ENCODE measurements at regions not wholly inside any gene's neighbourhood (a gene's known extent, or its start where the extent isn't known, plus 50 kb on each side); places are given as distances from the start of the nearest gene placed in this dataset.

DNA sequence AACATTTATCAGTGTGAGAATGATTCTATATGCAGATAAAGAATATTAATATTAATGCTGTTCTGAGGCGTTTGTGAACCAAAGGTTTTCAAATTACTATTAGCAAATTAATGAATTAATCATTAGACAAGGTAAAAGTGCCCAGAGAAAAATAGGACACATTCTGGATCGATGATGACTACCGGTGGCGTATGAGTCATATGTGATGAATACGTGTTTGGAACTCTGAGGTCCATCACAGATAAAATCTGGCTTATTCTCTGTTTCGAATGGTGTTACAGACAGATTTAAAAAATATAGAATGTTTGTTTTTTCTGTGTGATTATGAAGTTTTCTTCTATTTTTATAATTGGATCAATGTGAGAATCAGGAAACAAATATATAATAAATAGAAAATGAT lies 79.2 kb upstream of the RTL1 start:
- CTCF ChIA-PET (ENCODE audit: unreplicated experiment) = no interaction called here

DNA sequence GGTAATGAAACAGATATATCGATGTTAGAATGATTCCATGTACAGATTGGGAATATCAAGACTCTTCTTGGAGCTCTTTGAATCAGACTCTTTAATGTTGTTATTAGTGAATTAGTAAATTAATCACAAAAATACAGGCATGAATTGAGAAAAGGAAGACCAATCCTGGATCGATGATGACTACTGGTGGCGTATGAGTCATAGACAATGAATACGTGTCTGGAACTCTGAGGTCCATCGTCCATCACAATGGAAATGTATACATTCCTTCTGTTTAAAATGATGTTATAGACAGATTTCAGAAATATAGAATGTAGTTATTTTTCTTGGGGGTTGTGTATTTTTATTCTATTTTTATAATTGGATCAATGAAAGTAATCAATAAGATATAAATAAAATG lies 80.2 kb upstream of the RTL1 start:
- BruUV-seq (replicated peaks) = no TSS peak
- H3K9me2 ChIP-seq (ENCODE audit: insufficient read depth, low read length) = no peaks in the 10 kb centered on the region
- no peak overlapping the region for H2AFZ ChIP-seq (ENCODE audit: low read length)
- no peak for TF ChIP-seq EZH2phosphoT487 (IDR thresholded peaks at IDR 0.05; ENCODE audit: borderline replicate concordance, low read depth, low read length)
- no peak for TF ChIP-seq CTCF (conservative IDR thresholded peaks at IDR 0.05; ENCODE audit: low read length)
- H3K4me1 ChIP-seq (ENCODE audit: insufficient read depth, low read length, poor library complexity, severe bottlenecking) = no peaks in the 10 kb centered on the region
- no peak for DNase-seq (ENCODE audit: low spot score)
- H3K27ac ChIP-seq (ENCODE audit: low read depth, low read length, poor library complexity, severe bottlenecking) = no peak overlapping the region
- no peaks in the 10 kb centered on the region for H3K9me3 ChIP-seq (ENCODE audit: low read length)
- no peaks in the 10 kb centered on the region for H3K36me3 ChIP-seq (ENCODE audit: insufficient read depth, low read length)
- H3K79me2 ChIP-seq (ENCODE audit: insufficient read depth, low read depth, low read length) = no peaks in the 10 kb centered on the region
- no peak overlapping the region for H3K4me2 ChIP-seq (ENCODE audit: low read length)
- POLR2A ChIA-PET = no interaction called here
- H4K20me1 ChIP-seq (ENCODE audit: insufficient read depth, low read length) = no peaks in the 10 kb centered on the region
- no peak overlapping the region for H3K4me3 ChIP-seq (ENCODE audit: low read depth, low read length, poor library complexity, severe bottlenecking)
- intact Hi-C loops (cut with micrococcal nuclease; ENCODE audit: unreplicated experiment) = no loop called here
- CTCF ChIA-PET (ENCODE audit: unreplicated experiment) = no interaction called here

More for the DNA sequence above, 79.2 kb upstream of the RTL1 start:
- Histone ChIP-seq H3K36me3 (ENCODE audit: insufficient read depth, low read length) (no peaks in the 10 kb centered on the region), H4K20me1 (ENCODE audit: insufficient read depth, low read length) (no peaks in the 10 kb centered on the region), H2AFZ (ENCODE audit: low read length) (no peak overlapping the region), H3K9me3 (ENCODE audit: low read length) (no peaks in the 10 kb centered on the region), H3K4me2 (ENCODE audit: low read length) (no peak overlapping the region), H3K4me1 (ENCODE audit: insufficient read depth, low read length, poor library complexity, severe bottlenecking) (no peaks in the 10 kb centered on the region), H3K79me2 (ENCODE audit: insufficient read depth, low read depth, low read length) (no peaks in the 10 kb centered on the region), H3K9me2 (ENCODE audit: insufficient read depth, low read length) (no peaks in the 10 kb centered on the region), H3K27ac (ENCODE audit: low read depth, low read length, poor library complexity, severe bottlenecking) (no peak overlapping the region), H3K4me3 (ENCODE audit: low read depth, low read length, poor library complexity, severe bottlenecking) (no peak overlapping the region)
- TF ChIP-seq CTCF (conservative IDR thresholded peaks at IDR 0.05; ENCODE audit: low read length) (no peak), EZH2phosphoT487 (IDR thresholded peaks at IDR 0.05; ENCODE audit: borderline replicate concordance, low read depth, low read length) (no peak)
- POLR2A ChIA-PET = no interaction called here
- intact Hi-C loops (cut with micrococcal nuclease; ENCODE audit: unreplicated experiment) = no loop called here
- no TSS peak for BruUV-seq (replicated peaks)
- DNase-seq (ENCODE audit: low spot score) = no peak

DNA sequence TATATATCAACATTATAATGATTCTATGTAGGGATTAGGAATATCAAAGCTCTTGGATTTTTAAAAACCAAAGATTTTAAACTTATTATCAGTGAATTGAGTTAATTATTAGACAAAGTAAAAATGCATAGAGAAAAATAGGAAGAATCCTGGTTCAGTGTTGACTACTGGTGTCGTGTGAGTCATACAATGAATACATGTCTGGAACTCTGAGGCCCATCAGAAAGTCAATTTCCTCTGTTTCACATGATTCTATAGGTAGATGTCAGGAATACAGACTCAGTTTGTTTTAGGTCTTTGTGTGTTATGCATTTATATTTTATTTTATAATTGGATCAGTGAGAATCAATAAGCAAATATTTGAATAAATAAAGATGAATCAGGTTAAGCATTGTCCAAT lies 84.5 kb upstream of the RTL1 start:
- Histone ChIP-seq H3K36me3 (ENCODE audit: insufficient read depth, low read length) (no peaks in the 10 kb centered on the region), H3K79me2 (ENCODE audit: insufficient read depth, low read depth, low read length) (no peaks in the 10 kb centered on the region), H4K20me1 (ENCODE audit: insufficient read depth, low read length) (no peaks in the 10 kb centered on the region), H2AFZ (ENCODE audit: low read length) (no peak overlapping the region), H3K4me2 (ENCODE audit: low read length) (no peak overlapping the region), H3K9me2 (ENCODE audit: insufficient read depth, low read length) (no peaks in the 10 kb centered on the region), H3K27ac (ENCODE audit: low read depth, low read length, poor library complexity, severe bottlenecking) (no peak overlapping the region), H3K4me1 (ENCODE audit: insufficient read depth, low read length, poor library complexity, severe bottlenecking) (no peaks in the 10 kb centered on the region), H3K9me3 (ENCODE audit: low read length) (no peaks in the 10 kb centered on the region), H3K4me3 (ENCODE audit: low read depth, low read length, poor library complexity, severe bottlenecking) (no peak overlapping the region)
- no peak for DNase-seq (ENCODE audit: low spot score)
- no TSS peak for BruUV-seq (replicated peaks)
- CTCF ChIA-PET (ENCODE audit: unreplicated experiment) = no interaction called here
- POLR2A ChIA-PET = no interaction called here
- no peak for TF ChIP-seq EZH2phosphoT487 (IDR thresholded peaks at IDR 0.05; ENCODE audit: borderline replicate concordance, low read depth, low read length)
- TF ChIP-seq CTCF (conservative IDR thresholded peaks at IDR 0.05; ENCODE audit: low read length) = no peak
- intact Hi-C loops (cut with micrococcal nuclease; ENCODE audit: unreplicated experiment) = no loop called here

All from OCI-LY7 (cell line).